ENCODE measurements at regions not wholly inside any gene's neighbourhood (a gene's known extent, or its start where the extent isn't known, plus 50 kb on each side); places are given as distances from the start of the nearest gene placed in this dataset.

- DNase-seq (ENCODE audit: low read depth in 1 of 2, low spot score in 1 of 2) (no peak), FAIRE-seq (no peak), ATAC-seq (no peak)
- TF ChIP-seq NR3C1 (IDR thresholded peaks at IDR 0.05) = no peak
- TF ChIP-seq ZFP36 (IDR thresholded peaks at IDR 0.05; ENCODE audit: borderline replicate concordance, partially characterized antibody) = no peak
- TF ChIP-seq CHD4 (IDR thresholded peaks at IDR 0.05; ENCODE audit: borderline replicate concordance) = no peak
- TF ChIP-seq BHLHE40 (IDR thresholded peaks at IDR 0.05; ENCODE audit: low read depth, low read length) = no peak
- POLR2A ChIA-PET = no interaction called here
- CTCF ChIA-PET = no interaction called here
- Histone ChIP-seq H3K27ac (no peak overlapping the region), H3K4me3 (no peak overlapping the region), H3K4me1 (no peaks in the 10 kb centered on the region), H3K4me2 (no peak overlapping the region), H3K9me3 (no peaks in the 10 kb centered on the region)
- whole genome bisulfite sequencing (ENCODE audit: missing lambda C conversion rate) = 9% methylated on average over 6 of the region's 6 CpGs
Measured at GRCh38 chr4:12586242-12587006, 897.7 kb downstream of the RAB28 start.

- no peak for FAIRE-seq
- WGBS (ENCODE audit: missing lambda C conversion rate) = 26% methylated on average over 4 of the region's 4 CpGs
Measured at GRCh38 chr4:12584116-12584875, 899.8 kb downstream of the RAB28 start.

GRCh38 chr4:12583275-12583674 is 900.9 kb downstream of the RAB28 start:
- FAIRE-seq (no peak), ATAC-seq (no peak), DNase-seq (ENCODE audit: low read depth in 1 of 2, low spot score in 1 of 2) (no peak)
- TF ChIP-seq RCOR1 (IDR thresholded peaks at IDR 0.05; ENCODE audit: low read depth, low read length) (no peak), TFCP2L1 (CRISPR knock-in tag; IDR thresholded peaks at IDR 0.05) (no peak), HOXB13 (CRISPR knock-in tag; IDR thresholded peaks at IDR 0.05; ENCODE audit: low read depth) (no peak), FOXS1 (CRISPR knock-in tag; IDR thresholded peaks at IDR 0.05) (no peak)
- CTCF ChIA-PET = no interaction called here
- Histone ChIP-seq H3K9me3 (no peaks in the 10 kb centered on the region), H3K4me1 (no peaks in the 10 kb centered on the region), H3K27ac (no peak overlapping the region), H3K4me3 (no peak overlapping the region), H3K4me2 (no peak overlapping the region)
- WGBS (ENCODE audit: missing lambda C conversion rate) = 0% methylated on average over 1 of the region's 1 CpG
- POLR2A ChIA-PET = no interaction called here

More at GRCh38 chr4:12584116-12584875, 899.8 kb downstream of the RAB28 start:
- Histone ChIP-seq H3K4me3 (no peak overlapping the region), H3K27ac (no peak overlapping the region), H3K9me3 (no peaks in the 10 kb centered on the region), H3K4me1 (no peaks in the 10 kb centered on the region), H3K4me2 (no peak overlapping the region)
- ChIA-PET CTCF (no interaction called here), POLR2A (no interaction called here)
- ATAC-seq (no peak), DNase-seq (ENCODE audit: low read depth in 1 of 2, low spot score in 1 of 2) (no peak)
- TF ChIP-seq EHMT2 (IDR thresholded peaks at IDR 0.05; ENCODE audit: low read depth) = no peak
- no peak for TF ChIP-seq NR3C1 (IDR thresholded peaks at IDR 0.05)
- no peak for TF ChIP-seq FOSL2 (IDR thresholded peaks at IDR 0.05)
- no peak for TF ChIP-seq FOSL2 (CRISPR knock-in tag; IDR thresholded peaks at IDR 0.05)
- no peak for TF ChIP-seq CTCF (IDR thresholded peaks at IDR 0.05)
- TF ChIP-seq NPAS2 (CRISPR knock-in tag; IDR thresholded peaks at IDR 0.05; ENCODE audit: borderline replicate concordance) = no peak
- no peak for TF ChIP-seq EHF (CRISPR knock-in tag; IDR thresholded peaks at IDR 0.05)
- TF ChIP-seq SMC3 (IDR thresholded peaks at IDR 0.05) = no peak
- no peak for TF ChIP-seq CHD4 (IDR thresholded peaks at IDR 0.05; ENCODE audit: borderline replicate concordance)
- no peak for TF ChIP-seq JUNB (IDR thresholded peaks at IDR 0.05)

- FAIRE-seq = no peak
- WGBS (ENCODE audit: missing lambda C conversion rate) = 51% methylated on average over 5 of the region's 5 CpGs
- ChIA-PET POLR2A (no interaction called here), CTCF (no interaction called here)
- no peaks in the 10 kb centered on the region for H3K9me3 ChIP-seq
- no peak overlapping the region for H3K27ac ChIP-seq
- no peak overlapping the region for H3K4me2 ChIP-seq
- no peak overlapping the region for H3K4me3 ChIP-seq
- no peak for TF ChIP-seq POLR2AphosphoS2 (conservative IDR thresholded peaks at IDR 0.05; ENCODE audit: low read length)
- TF ChIP-seq EHF (CRISPR knock-in tag; IDR thresholded peaks at IDR 0.05) = no peak
- no peak for TF ChIP-seq KDM5A (IDR thresholded peaks at IDR 0.05)
- no peak for TF ChIP-seq NPAS2 (CRISPR knock-in tag; IDR thresholded peaks at IDR 0.05; ENCODE audit: borderline replicate concordance)
- no peak for TF ChIP-seq HEYL (CRISPR knock-in tag; IDR thresholded peaks at IDR 0.05)
- TF ChIP-seq TFCP2L1 (CRISPR knock-in tag; IDR thresholded peaks at IDR 0.05) = no peak
- no peak for TF ChIP-seq MAZ (IDR thresholded peaks at IDR 0.05; ENCODE audit: borderline replicate concordance, low read depth, low read length)
- no peak for TF ChIP-seq KDM1A (IDR thresholded peaks at IDR 0.05; ENCODE audit: low read depth)
- ATAC-seq = no peak
- H3K4me1 ChIP-seq = no peaks in the 10 kb centered on the region
- no peak for DNase-seq (ENCODE audit: low read depth in 1 of 2, low spot score in 1 of 2)
Measured at GRCh38 chr4:12580787-12581186, 903.4 kb downstream of the RAB28 start.
